ENCODE measurements at regions not wholly inside any gene's neighbourhood (a gene's known extent, or its start where the extent isn't known, plus 50 kb on each side); places are given as distances from the start of the nearest gene placed in this dataset.

GRCh38 chr5:51449026-51449425 lies 65.8 kb downstream of the ISL1 start:
- DNase-seq = no peak

DNA sequence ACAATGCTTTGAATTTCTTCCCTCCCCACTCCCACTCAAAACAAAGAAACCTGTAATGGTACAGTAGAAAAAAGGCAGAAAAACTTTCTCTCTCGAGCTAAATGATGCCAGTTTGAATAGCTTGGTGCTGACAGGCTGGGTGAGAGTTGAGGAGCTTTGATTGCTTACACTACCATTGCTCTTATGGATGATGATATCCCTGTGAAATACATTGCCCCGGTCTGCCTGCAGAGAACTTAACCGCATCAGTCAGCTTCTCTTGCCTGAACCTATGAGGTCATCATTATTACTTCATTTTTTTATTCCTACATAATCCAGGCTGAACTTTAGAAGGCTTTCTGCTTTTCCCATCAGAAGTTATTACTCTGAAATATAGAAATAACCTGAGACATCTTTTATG lies 69.3 kb downstream of the ISL1 start:
- DNase-seq = no peak

DNA sequence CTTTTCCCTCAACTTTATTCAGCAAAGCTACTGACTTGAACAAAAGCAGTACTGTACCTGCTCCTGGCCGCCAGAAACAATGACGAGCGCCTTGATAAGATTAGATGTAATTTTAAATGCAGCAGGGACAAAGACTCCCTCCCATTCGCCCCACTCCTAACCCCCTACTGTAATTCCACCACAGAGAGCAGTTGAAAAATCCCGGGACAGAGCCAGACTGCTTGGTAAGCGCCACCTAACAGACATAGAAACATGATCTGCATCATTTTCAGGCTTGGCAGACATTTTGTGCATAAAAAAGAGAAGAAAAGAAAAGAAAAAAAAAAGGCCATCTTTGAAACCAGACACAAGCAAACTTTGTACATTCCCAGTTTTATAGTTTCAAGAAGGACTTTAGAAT lies 81.9 kb downstream of the ISL1 start:
- DNase-seq = peak; percentile 75

DNA sequence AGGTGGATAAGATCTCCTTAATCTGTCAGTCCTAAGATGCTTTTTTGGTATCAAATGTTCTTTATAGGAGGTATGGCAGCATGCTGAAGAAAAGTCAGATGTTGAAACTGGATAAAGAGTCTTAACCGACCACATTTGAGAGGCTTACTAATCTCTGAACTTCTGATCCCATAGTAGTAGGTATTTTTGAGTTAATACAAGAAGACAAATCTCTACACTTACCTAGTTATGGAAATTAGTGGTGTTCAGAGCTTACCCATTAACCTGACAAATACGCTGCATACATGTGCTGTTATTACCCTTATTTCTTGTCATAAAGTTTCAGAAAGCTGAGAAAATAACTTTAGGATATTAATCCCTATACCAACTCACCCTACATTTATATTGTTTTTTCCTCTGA lies 83.0 kb downstream of the ISL1 start:
- no peak for DNase-seq

DNA sequence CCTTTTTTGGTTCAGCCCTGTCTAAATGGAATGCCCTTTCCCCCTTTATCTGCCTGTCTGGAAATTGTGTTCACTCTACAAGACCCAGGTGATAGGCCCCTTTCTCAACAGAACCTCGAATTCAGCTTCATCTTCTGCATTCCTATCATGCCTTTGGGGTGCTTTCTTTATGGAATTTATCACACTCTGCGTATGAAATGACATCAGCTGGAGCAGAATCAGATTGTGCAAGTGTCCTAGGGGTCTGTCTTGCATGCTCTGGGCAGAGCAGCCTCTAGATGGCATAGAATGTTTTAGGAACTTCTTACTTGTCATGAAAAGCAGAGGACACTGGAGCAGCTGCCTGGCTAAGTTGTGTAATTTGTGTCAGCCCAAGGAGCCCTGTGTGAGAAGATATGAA lies 84.9 kb downstream of the ISL1 start:
- DNase-seq = peak; percentile 30

GRCh38 chr5:51471630-51472029 lies 88.4 kb downstream of the ISL1 start:
- no peak for DNase-seq

DNA sequence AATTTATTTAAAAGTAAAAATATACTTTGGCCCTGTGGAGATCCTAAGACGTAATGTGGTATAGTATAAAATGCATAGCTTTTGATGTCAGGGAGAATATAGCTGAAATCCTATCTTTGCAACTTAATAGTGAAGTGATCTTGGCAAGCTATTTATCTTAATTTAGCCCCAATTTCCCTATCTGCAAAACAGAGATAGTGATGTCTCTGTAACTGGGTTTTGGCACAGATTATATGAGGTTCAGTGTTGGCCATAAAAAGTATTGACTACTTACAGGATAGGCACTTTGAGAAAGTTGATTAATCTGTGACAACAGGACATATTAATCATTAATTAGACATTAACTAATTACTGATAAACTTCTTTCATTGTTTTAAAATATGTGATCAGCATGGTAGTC lies 89.2 kb downstream of the ISL1 start:
- no peak for DNase-seq

DNA sequence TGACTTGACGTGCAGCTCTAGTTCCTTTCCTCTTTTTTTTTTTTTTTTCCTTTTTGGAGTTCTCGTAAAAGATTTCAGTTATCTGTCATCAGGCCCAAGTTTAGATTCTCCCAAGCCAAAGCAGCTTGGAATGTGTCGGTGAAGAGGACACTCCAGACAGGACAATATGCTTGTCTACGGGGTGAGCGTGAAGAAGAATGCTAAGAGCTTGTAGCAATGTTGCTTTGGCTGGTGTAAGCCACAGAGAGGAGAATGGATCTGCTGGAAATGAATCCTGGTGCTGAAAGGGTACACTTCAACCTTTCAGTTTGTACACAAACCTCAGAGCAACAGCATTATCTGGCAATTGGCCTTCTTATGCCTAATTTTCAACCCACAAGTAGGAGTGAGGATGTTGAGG lies 92.4 kb downstream of the ISL1 start:
- DNase-seq = no peak

- no peak for DNase-seq
Observed at GRCh38 chr5:51476431-51476830, 93.2 kb downstream of the ISL1 start.

DNA sequence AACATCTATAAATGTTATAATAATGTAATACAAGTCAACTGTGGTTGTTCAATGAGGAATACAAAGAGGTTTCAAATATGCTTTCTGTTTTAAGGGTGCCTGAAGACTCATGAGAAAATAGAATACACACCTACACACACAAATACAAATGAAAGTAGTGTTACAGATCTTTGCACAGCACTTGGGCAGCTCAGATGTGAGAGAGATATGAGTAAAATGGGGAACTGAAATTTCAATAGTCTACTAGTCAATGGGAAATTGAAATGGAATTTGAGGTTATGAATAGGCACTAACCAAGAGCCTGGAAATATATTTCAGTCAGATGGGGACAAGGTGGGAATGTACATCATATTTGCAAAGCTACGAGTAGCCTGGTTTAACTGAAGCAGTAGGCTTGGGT lies 96.6 kb downstream of the ISL1 start:
- DNase-seq = no peak

DNA sequence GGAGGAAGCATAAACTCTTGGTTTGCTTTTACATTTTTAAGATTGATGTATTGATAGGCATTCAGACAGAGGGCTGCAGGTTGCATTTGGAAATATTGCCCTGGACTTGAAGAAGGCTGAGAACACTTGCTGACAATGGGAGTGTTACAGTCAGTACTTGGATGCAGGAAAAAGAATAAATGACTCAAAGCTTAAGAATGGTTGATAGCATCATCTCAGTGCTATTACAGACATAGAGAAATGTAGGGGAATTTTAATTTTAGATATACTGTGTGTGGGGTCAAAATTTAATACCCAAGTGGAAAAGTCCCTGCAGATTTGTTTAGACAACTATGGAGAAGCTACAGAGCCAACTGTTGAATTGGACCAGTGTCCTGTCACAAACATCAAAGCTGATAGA lies 101.1 kb downstream of the ISL1 start:
- no peak for DNase-seq

GRCh38 chr5:51486158-51486557 lies 102.9 kb downstream of the ISL1 start:
- DNase-seq = no peak

GRCh38 chr5:51487952-51488351 lies 104.7 kb downstream of the ISL1 start:
- DNase-seq = peak; percentile 4

GRCh38 chr5:51488803-51489642 lies 105.8 kb downstream of the ISL1 start:
- no peak for DNase-seq

GRCh38 chr5:51494821-51495220 lies 111.6 kb downstream of the ISL1 start:
- DNase-seq = no peak

- DNase-seq = no peak
Observed at GRCh38 chr5:51495672-51496071, 112.4 kb downstream of the ISL1 start.

GRCh38 chr5:51517838-51518237 lies 134.6 kb downstream of the ISL1 start:
- no peak for DNase-seq

- DNase-seq = no peak
Observed at GRCh38 chr5:51518607-51519006, 135.4 kb downstream of the ISL1 start.

- no peak for DNase-seq
Observed at GRCh38 chr5:51521583-51521982, 138.3 kb downstream of the ISL1 start.

DNA sequence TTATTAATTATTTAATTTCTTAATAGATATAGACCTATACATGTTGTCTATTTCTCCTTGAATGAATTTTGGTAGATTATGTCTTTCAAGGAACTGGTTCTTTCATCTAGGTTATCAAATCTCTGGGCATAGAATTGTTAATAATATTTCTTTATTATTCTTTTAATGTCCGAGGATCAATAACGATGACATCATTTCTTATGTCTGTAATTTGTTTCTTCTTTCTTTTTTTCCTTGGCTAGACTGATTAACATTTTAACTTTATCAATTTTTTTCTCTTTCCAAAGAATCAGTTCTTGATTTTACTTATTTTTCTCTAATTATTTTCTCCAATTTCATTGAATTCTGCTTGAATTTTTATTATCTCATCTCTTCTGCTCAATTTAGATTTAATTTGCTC lies 156.0 kb downstream of the ISL1 start:
- no peak for DNase-seq

DNA sequence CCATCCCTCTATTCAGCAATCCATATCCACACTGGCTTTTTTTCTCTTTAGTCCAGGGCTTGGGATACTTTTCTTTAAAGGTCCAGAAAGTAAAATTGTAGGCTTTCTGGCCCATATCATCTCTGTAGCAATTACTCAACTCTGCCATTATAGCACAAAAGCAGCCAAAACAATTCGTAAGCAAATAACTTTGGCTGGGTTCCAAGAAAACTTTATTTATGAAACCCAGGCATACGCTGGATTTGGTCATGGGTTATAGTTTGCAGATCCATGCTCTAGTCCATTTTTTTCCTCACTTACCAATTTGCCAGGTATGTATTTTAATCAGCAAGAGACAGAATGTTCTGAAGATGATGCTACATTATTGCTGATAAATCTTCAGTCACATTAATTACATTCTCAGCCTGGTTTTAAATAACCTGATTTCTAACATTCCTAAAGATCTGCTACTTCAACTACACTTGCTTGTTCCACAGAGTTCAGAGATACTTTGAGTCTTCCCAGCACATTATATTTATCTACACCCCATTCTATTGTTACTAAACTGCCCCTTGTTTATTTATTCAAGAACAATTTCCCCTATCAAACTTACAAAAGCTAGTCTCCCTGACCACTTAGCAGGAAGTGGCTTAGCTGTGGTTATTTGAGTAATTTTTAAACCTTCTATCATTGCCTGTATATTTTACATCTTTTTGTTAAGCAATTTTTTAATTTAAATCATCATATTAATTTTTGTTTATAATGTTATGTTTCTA lies 161.0 kb downstream of the ISL1 start:
- no peak for DNase-seq

GRCh38 chr5:51556833-51557232 lies 173.6 kb downstream of the ISL1 start:
- DNase-seq = no peak

- DNase-seq = no peak
Observed at GRCh38 chr5:51558682-51559081, 175.4 kb downstream of the ISL1 start.

DNA sequence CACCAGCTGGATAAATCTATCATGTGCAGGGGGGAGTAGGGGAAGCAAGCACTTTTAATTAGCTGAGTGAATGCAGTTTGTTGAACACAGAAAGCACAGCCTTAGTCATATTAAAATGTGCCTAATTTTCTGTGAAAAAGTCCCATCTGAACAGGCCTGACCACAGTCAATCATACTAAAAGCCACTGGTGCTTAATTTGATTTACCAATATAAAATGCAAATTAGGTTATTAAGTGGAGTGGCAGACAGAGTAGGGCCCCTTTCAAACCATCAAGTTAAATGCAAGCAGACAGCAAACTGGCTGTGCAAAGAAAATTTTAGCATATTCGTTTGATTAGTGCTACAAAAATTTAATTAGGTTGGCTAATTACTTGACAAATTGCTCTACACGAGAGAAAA lies 176.1 kb downstream of the ISL1 start:
- no peak for DNase-seq

All from NCI-H146 (cell line).